HepG2 (cell line): ENCODE measurements at regions not wholly inside any gene's neighbourhood (a gene's known extent, or its start where the extent isn't known, plus 50 kb on each side); places are given as distances from the start of the nearest gene placed in this dataset.

Experiments
- ATAC-seq: fragments of 200-7000 bp; cut with Tn5 transposase; 3 replicates; pipeline ENCODE4 v1.9.1; 2020; ENCODE audit warnings: mild to moderate bottlenecking, moderate library complexity
- BruUV-seq: library from RNA; stranded (reverse); fragments of 400-500 nt; replicated peaks from 2 replicates; lab custom pipeline; 2021; lab: Mats Ljungman, UMichigan
- CTCF ChIA-PET: fragments of 300-600 bp; formaldehyde crosslinking; extraction: SDS; loops from one replicate; lab custom pipeline; 2021; ENCODE audit warnings: low total read pairs, inconsistent platforms, low intra/inter-chr PET ratio; lab: Yijun Ruan, JAX
- POLR2A ChIA-PET: fragments of 350-600 bp; sonication (Branson Sonifier 250); formaldehyde crosslinking; loops from one replicate; lab custom pipeline; 2020; ENCODE audit warnings: antibody characterized with exemption, inconsistent platforms; lab: Yijun Ruan, JAX
- DNase-seq: peaks from one replicate; pipeline ENCODE4 v3.0.0-alpha.2; 2015; ENCODE audit warnings: low spot score
- FAIRE-seq: peaks from 3 replicates; lab custom pipeline; 2011; peaks lifted over from hg19 to GRCh38; lab: Jason Lieb, UNC
- H2AFZ ChIP-seq: one replicate; pipeline ENCODE4 v1.6.1; 2011; ENCODE audit warnings: low read length, inconsistent platforms
- H3K27ac ChIP-seq: fragments of 300-600 bp; 3 replicates; pipeline ENCODE4 v1.8.0; 2011; ENCODE audit warnings: mixed run types, mild to moderate bottlenecking, mixed read lengths, low read length, inconsistent platforms; ENCODE audit not compliant: insufficient read depth; ENCODE audit errors: extremely low read length
- H3K27me3 ChIP-seq, 2 experiments: fragments of 200-600 bp in 1 of 2; 2 replicates in 1 of 2; 3 replicates in 1 of 2; pipeline versions ENCODE4 v1.6.0 to v1.8.0; 2011; ENCODE audit warnings: low read length in 2 of 2, mild to moderate bottlenecking in 2 of 2, moderate library complexity in 2 of 2, inconsistent platforms in 1 of 2; ENCODE audit not compliant: insufficient read depth in 2 of 2, control insufficient read depth in 1 of 2
- H3K36me3 ChIP-seq, 2 experiments: fragments of 200-600 bp in 1 of 2; replicated peaks in 1 of 2; 2 replicates in 1 of 2; 3 replicates in 1 of 2; pipeline versions ENCODE4 v1.5.1 to v1.8.0; 2011; ENCODE audit warnings: low read length in 2 of 2, inconsistent platforms in 1 of 2; ENCODE audit not compliant: insufficient read depth in 2 of 2, control insufficient read depth in 1 of 2
- H3K4me1 ChIP-seq: 2 replicates; pipeline ENCODE4 v1.5.1; 2012; ENCODE audit warnings: low read length, inconsistent platforms; ENCODE audit not compliant: insufficient read depth
- H3K4me2 ChIP-seq: 2 replicates; pipeline ENCODE4 v1.6.0; 2011; ENCODE audit warnings: low read depth, low read length, inconsistent platforms
- H3K4me3 ChIP-seq, 3 experiments: fragments of 200-600 bp in 1 of 3; sonication (generic), shearing (Covaris generic) in 1 of 3; replicated peaks in 1 of 3; 2 replicates each; pipeline ENCODE4 v1.5.1; 2011 to 2016; ENCODE audit warnings: low read length in 3 of 3, inconsistent platforms in 2 of 3, low read depth in 2 of 3, mild to moderate bottlenecking in 2 of 3, control low read depth in 1 of 3, mixed read lengths in 1 of 3; ENCODE audit not compliant: insufficient read depth in 1 of 3
- H3K79me2 ChIP-seq: one replicate; pipeline ENCODE4 v1.6.1; 2011; ENCODE audit warnings: low read length, inconsistent platforms; ENCODE audit not compliant: insufficient read depth
- H3K9ac ChIP-seq: 2 replicates; pipeline ENCODE4 v1.6.0; 2011; ENCODE audit warnings: mild to moderate bottlenecking, low read depth, low read length, inconsistent platforms; ENCODE audit not compliant: insufficient read depth
- H3K9me3 ChIP-seq: 2 replicates; pipeline ENCODE4 v1.5.1; 2012; ENCODE audit warnings: mild to moderate bottlenecking, low read length
- H4K20me1 ChIP-seq: 2 replicates; pipeline ENCODE4 v1.6.0; 2011; ENCODE audit warnings: inconsistent platforms, mild to moderate bottlenecking, low read length, moderate library complexity; ENCODE audit not compliant: insufficient read depth
- ATRX ChIP-seq: sonication (generic); formaldehyde crosslinking; IDR thresholded peaks from 2 replicates; pipeline ENCODE4 v1.4.0; 2020; ENCODE audit warnings: missing genetic modification reagents, borderline replicate concordance
- DPF2 ChIP-seq: sonication (generic); formaldehyde crosslinking; IDR thresholded peaks from 2 replicates; pipeline ENCODE4 v1.4.0; 2020; ENCODE audit warnings: mild to moderate bottlenecking, low read depth, missing genetic modification reagents, borderline replicate concordance
- GTF2F1 ChIP-seq: fragments of 150-350 bp; IDR thresholded peaks from 2 replicates; pipeline ENCODE4 v1.6.1; 2014; ENCODE audit warnings: low read length
- HDAC6 ChIP-seq: fragments of 200-600 bp; sonication (generic); IDR thresholded peaks from 2 replicates; pipeline ENCODE4 v1.7.0; 2017; ENCODE audit warnings: mild to moderate bottlenecking, antibody characterized with exemption, low read length, low read depth
- MBNL3 ChIP-seq: fragments of 250-450 bp; sonication (Bioruptor Pico); conservative IDR thresholded peaks from 2 replicates; pipeline ENCODE4 v1.8.0; 2022; ENCODE audit warnings: mild to moderate bottlenecking, inconsistent platforms
- MLX ChIP-seq: IDR thresholded peaks from 2 replicates; pipeline ENCODE4 v1.6.1; 2016
- NCOA1 ChIP-seq: sonication (generic); formaldehyde crosslinking; IDR thresholded peaks from 2 replicates; pipeline ENCODE4 v1.9.0; 2021; ENCODE audit warnings: missing genetic modification reagents
- POGZ ChIP-seq: sonication (generic); formaldehyde crosslinking; IDR thresholded peaks from 2 replicates; pipeline ENCODE4 v1.4.0; 2020; ENCODE audit warnings: mild to moderate bottlenecking, missing genetic modification reagents
- RXRA ChIP-seq: sonication (generic); formaldehyde crosslinking; IDR thresholded peaks from 2 replicates; pipeline ENCODE4 v1.5.1; 2020; ENCODE audit warnings: missing genetic modification reagents
- THAP7 ChIP-seq: sonication (generic); formaldehyde crosslinking; IDR thresholded peaks from 2 replicates; pipeline ENCODE4 v1.8.1; 2023; ENCODE audit warnings: mild to moderate bottlenecking, missing genetic modification reagents
- ZNF17 ChIP-seq: sonication (generic); formaldehyde crosslinking; IDR thresholded peaks from 2 replicates; pipeline ENCODE4 v1.5.0; 2020; ENCODE audit warnings: mild to moderate bottlenecking, missing genetic modification reagents
- ZNF251 ChIP-seq: sonication (generic); formaldehyde crosslinking; IDR thresholded peaks from 2 replicates; pipeline ENCODE4 v1.9.0; 2021; ENCODE audit warnings: mild to moderate bottlenecking, missing genetic modification reagents
- ZNF749 ChIP-seq: sonication (generic); formaldehyde crosslinking; IDR thresholded peaks from 2 replicates; pipeline ENCODE4 v1.8.0; 2022; ENCODE audit warnings: mild to moderate bottlenecking, missing genetic modification reagents, moderate library complexity, borderline replicate concordance
- ZNF800 ChIP-seq: sonication (generic); formaldehyde crosslinking; IDR thresholded peaks from 2 replicates; pipeline ENCODE4 v1.4.0; 2020; ENCODE audit warnings: missing genetic modification reagents
- WGBS: methylation state at CpG from one replicate; pipeline ENCODE4 v1.1.6; 2017; ENCODE audit warnings: low lambda C conversion rate; 5-methylcytosine and 5-hydroxymethylcytosine counted together
- in situ Hi-C: cut with HindIII; loops from 2 replicates; pipeline ENCODE4 v1.10.0; 2017; ENCODE audit warnings: low pct_unique_long_range_greater_than_20kb; ENCODE audit not compliant: extremely low pct_ligation_motif_present
- intact Hi-C: fragments of 100-400 bp; cut with micrococcal nuclease; formaldehyde crosslinking; loops from one replicate; pipeline ENCODE4 v1.10.0; 2022; ENCODE audit not compliant: unreplicated experiment
- TF ChIP-seq, protein P1 (sequence below): sonication (generic); formaldehyde crosslinking; IDR thresholded peaks from 2 replicates; pipeline ENCODE4 v1.4.0; 2020; ENCODE audit warnings: missing genetic modification reagents
- TF ChIP-seq, protein P2 (sequence below): sonication (generic); formaldehyde crosslinking; IDR thresholded peaks from 2 replicates; pipeline ENCODE4 v1.4.0; 2020; ENCODE audit warnings: missing genetic modification reagents

DNA sequence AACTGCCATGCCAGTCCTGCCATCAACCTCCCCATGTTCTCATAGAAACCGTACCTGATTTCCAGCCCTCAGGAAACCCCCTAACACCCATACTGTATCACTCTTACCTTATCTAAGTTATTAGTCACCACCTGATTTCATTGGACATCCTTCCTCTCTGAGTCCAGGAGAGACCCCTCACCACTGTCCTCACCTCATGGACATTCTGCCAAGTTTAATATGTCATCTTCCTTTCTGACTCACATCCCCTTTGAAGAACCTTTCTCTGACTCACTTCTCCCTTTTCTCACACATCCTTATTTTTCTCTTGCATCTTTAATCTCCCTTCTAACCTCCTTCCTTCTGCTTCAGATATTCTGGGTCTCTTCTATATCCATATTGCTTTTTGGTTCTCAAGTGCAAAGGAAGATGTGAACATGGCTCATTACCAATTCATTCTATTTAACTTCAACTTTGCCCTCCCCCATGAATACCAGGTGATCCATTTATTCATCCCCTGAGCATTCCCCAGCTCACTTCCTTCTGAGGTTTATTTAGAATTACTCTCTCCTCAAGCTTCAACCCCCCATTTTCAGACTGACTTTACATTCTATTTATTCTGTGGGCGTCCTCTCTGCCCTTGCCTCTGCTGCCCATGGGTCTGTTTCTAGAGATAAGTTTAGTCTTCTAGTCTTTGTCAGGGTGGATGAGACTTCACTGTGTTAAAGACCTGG is 206.8 kb upstream of the ESRRG start (continued):
- no peak for TF ChIP-seq ATRX (CRISPR knock-in tag)
- TF ChIP-seq RXRA (CRISPR knock-in tag) = no peak
- TF ChIP-seq ZNF17 (CRISPR knock-in tag) = no peak
- no peak for TF ChIP-seq HDAC6
- no peak for TF ChIP-seq NCOA1 (CRISPR knock-in tag)

DNA sequence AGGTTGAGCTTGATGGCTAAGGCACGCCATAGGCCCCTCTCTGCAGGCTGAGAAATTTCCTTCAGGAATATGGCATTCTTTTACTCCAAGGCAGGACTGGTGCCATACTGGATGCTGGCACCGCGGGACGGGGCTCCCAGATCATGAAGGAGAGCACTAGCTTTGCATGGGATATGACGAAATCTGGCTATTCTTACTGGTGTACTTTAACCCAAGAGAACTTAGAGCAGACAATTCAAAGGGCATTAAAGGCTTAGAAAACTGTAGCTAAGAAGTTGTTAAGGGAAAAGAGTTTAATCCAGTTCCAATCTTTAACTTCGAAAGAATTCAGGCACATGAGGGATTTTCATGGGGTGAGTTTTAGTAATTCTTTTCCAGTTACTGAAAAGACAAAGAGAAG is 204.4 kb upstream of the ESRRG start:
- intact Hi-C loops = no loop called here
- BruUV-seq = no TSS peak
- POLR2A ChIA-PET = no interaction called here
- TF ChIP-seq MBNL3 (CRISPR knock-in tag) = no peak
- no peak for TF ChIP-seq POGZ (CRISPR knock-in tag)
- TF ChIP-seq DPF2 = no peak
- no peak for TF ChIP-seq THAP7
- no peak for TF ChIP-seq ZNF800 (CRISPR knock-in tag)
- no peak for TF ChIP-seq ZNF251 (CRISPR knock-in tag)
- TF ChIP-seq, protein P1, sequence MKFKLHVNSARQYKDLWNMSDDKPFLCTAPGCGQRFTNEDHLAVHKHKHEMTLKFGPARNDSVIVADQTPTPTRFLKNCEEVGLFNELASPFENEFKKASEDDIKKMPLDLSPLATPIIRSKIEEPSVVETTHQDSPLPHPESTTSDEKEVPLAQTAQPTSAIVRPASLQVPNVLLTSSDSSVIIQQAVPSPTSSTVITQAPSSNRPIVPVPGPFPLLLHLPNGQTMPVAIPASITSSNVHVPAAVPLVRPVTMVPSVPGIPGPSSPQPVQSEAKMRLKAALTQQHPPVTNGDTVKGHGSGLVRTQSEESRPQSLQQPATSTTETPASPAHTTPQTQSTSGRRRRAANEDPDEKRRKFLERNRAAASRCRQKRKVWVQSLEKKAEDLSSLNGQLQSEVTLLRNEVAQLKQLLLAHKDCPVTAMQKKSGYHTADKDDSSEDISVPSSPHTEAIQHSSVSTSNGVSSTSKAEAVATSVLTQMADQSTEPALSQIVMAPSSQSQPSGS (CRISPR knock-in tag) = no peak
- no peak for TF ChIP-seq ZNF749 (CRISPR knock-in tag)
- TF ChIP-seq MLX (CRISPR knock-in tag) = no peak
- TF ChIP-seq, protein P2, sequence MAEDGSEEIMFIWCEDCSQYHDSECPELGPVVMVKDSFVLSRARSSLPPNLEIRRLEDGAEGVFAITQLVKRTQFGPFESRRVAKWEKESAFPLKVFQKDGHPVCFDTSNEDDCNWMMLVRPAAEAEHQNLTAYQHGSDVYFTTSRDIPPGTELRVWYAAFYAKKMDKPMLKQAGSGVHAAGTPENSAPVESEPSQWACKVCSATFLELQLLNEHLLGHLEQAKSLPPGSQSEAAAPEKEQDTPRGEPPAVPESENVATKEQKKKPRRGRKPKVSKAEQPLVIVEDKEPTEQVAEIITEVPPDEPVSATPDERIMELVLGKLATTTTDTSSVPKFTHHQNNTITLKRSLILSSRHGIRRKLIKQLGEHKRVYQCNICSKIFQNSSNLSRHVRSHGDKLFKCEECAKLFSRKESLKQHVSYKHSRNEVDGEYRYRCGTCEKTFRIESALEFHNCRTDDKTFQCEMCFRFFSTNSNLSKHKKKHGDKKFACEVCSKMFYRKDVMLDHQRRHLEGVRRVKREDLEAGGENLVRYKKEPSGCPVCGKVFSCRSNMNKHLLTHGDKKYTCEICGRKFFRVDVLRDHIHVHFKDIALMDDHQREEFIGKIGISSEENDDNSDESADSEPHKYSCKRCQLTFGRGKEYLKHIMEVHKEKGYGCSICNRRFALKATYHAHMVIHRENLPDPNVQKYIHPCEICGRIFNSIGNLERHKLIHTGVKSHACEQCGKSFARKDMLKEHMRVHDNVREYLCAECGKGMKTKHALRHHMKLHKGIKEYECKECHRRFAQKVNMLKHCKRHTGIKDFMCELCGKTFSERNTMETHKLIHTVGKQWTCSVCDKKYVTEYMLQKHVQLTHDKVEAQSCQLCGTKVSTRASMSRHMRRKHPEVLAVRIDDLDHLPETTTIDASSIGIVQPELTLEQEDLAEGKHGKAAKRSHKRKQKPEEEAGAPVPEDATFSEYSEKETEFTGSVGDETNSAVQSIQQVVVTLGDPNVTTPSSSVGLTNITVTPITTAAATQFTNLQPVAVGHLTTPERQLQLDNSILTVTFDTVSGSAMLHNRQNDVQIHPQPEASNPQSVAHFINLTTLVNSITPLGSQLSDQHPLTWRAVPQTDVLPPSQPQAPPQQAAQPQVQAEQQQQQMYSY = no peak
- TF ChIP-seq GTF2F1 = no peak

More for the DNA sequence above, 204.4 kb upstream of the ESRRG start:
- no peak overlapping the region for H3K4me3 ChIP-seq
- H3K4me2 ChIP-seq = no peak overlapping the region
- no peaks in the 10 kb centered on the region for H3K79me2 ChIP-seq
- no peak overlapping the region for H3K9ac ChIP-seq
- H3K4me1 ChIP-seq = no peaks in the 10 kb centered on the region
- no peaks in the 10 kb centered on the region for H3K27me3 ChIP-seq
- H3K9me3 ChIP-seq = no peaks in the 10 kb centered on the region
- ATAC-seq = no peak
- H4K20me1 ChIP-seq = no peaks in the 10 kb centered on the region
- in situ Hi-C loops = no loop called here
- DNase-seq = no peak
- no peak overlapping the region for H3K27ac ChIP-seq
- no peak for FAIRE-seq
- WGBS = 32% methylated on average over 6 of the region's 6 CpGs
- CTCF ChIA-PET = no interaction called here
- no peaks in the 10 kb centered on the region for H3K36me3 ChIP-seq
- H2AFZ ChIP-seq = no peak overlapping the region
